Upper lobe of left lung (tissue), 6 donors: ENCODE measurements at regions not wholly inside any gene's neighbourhood (a gene's known extent, or its start where the extent isn't known, plus 50 kb on each side); places are given as distances from the start of the nearest gene placed in this dataset.
"Not testable (repeated sequence)": the region's sequence is repeated elsewhere in the genome, so short reads cannot be mapped to it uniquely, and the experiment has no call there.

Source experiments
- ATAC-seq, 2 donors: fragments of 200-7000 bp; cut with Tn5 transposase; one replicate each; pipeline ENCODE4 v1.9.1; 2022; ENCODE audit warnings: mild to moderate bottlenecking in 2 of 2, moderate library complexity in 2 of 2; ENCODE audit not compliant: low FRiP score in 2 of 2
- DNase-seq, 2 donors: peaks; one replicate each; pipeline ENCODE4 v3.0.0-alpha.2; 2019 to 2020
- H3K27ac ChIP-seq, 4 donors: fragments of 200-600 bp; sonication (generic); one replicate each; pipeline ENCODE4 v1.5.1; 2016 to 2019
- H3K27me3 ChIP-seq, 4 donors: fragments of 200-600 bp; sonication (generic); one replicate each; pipeline ENCODE4 v1.5.1; 2017 to 2019
- H3K36me3 ChIP-seq, 4 donors: fragments of 200-600 bp; sonication (generic); one replicate each; pipeline ENCODE4 v1.5.1; 2016 to 2019
- H3K4me1 ChIP-seq, 4 donors: fragments of 200-600 bp; sonication (generic); one replicate each; pipeline ENCODE4 v1.5.1; 2018 to 2019
- H3K4me3 ChIP-seq, 4 donors: fragments of 200-600 bp; sonication (generic); one replicate each; pipeline ENCODE4 v1.5.1; 2017 to 2019; ENCODE audit warnings: mild to moderate bottlenecking in 2 of 4, moderate library complexity in 1 of 4
- H3K9me3 ChIP-seq, 4 donors: fragments of 200-600 bp; sonication (generic); one replicate each; pipeline ENCODE4 v1.5.1; 2018 to 2019
- EP300 ChIP-seq, 4 donors: sonication (generic); formaldehyde crosslinking; IDR thresholded peaks; one replicate each; pipeline ENCODE4 v1.5.1; 2017; ENCODE audit warnings: antibody characterized with exemption in 4 of 4, control low read depth in 2 of 4
- POLR2A ChIP-seq, 4 donors: fragments of 450-650 bp; IDR thresholded peaks; one replicate each; pipeline ENCODE4 v1.5.1; 2016 to 2017; ENCODE audit warnings: antibody characterized with exemption in 4 of 4, mild to moderate bottlenecking in 2 of 4
- POLR2AphosphoS5 ChIP-seq, 2 donors: sonication (generic); formaldehyde crosslinking; IDR thresholded peaks; one replicate each; pipeline ENCODE4 v1.5.1; 2017; ENCODE audit warnings: antibody characterized with exemption in 2 of 2
- WGBS, 2 donors: methylation state at CpG; one replicate each; pipeline ENCODE4 v1.1.5; 2017 to 2018; 5-methylcytosine and 5-hydroxymethylcytosine counted together
- TF ChIP-seq, protein P1 (sequence below), 6 experiments: fragments of 450-650 bp in 4 of 6; fragments of 200-600 bp in 2 of 6; sonication (generic) in 2 of 6; IDR thresholded peaks; one replicate each; pipeline ENCODE4 v1.5.1; 2016 to 2019; ENCODE audit warnings: antibody characterized with exemption in 6 of 6
- donor health status: DM: no; HTN: no; CAD: no; lungs with moderate emphysema.
- donor health status: DM: no; HTN: yes; CAD: no; lungs with severe emphysema.

- DNase-seq (no peak), ATAC-seq (no peak)
- WGBS, 2 donors: 77 to 88% methylated on average over 4 of the region's 4 CpGs
- Histone ChIP-seq H3K27me3 (no peaks in the 10 kb centered on the region), H3K27ac (no peak overlapping the region), H3K36me3 (no peaks in the 10 kb centered on the region), H3K9me3 (no peaks in the 10 kb centered on the region), H3K4me3 (no peak overlapping the region), H3K4me1 (no peaks in the 10 kb centered on the region)
- TF ChIP-seq, protein P1, sequence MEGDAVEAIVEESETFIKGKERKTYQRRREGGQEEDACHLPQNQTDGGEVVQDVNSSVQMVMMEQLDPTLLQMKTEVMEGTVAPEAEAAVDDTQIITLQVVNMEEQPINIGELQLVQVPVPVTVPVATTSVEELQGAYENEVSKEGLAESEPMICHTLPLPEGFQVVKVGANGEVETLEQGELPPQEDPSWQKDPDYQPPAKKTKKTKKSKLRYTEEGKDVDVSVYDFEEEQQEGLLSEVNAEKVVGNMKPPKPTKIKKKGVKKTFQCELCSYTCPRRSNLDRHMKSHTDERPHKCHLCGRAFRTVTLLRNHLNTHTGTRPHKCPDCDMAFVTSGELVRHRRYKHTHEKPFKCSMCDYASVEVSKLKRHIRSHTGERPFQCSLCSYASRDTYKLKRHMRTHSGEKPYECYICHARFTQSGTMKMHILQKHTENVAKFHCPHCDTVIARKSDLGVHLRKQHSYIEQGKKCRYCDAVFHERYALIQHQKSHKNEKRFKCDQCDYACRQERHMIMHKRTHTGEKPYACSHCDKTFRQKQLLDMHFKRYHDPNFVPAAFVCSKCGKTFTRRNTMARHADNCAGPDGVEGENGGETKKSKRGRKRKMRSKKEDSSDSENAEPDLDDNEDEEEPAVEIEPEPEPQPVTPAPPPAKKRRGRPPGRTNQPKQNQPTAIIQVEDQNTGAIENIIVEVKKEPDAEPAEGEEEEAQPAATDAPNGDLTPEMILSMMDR (IDR thresholded peaks at IDR 0.05): no peak
- no peak for TF ChIP-seq POLR2AphosphoS5 (IDR thresholded peaks at IDR 0.05)
- TF ChIP-seq EP300 (IDR thresholded peaks at IDR 0.05): no peak
- no peak for TF ChIP-seq POLR2A (IDR thresholded peaks at IDR 0.05)
These were observed 68.6 kb upstream of the MCHR2 start for GRCh38 chr6:100062621-100063020.

- H3K36me3 ChIP-seq: no peaks in the 10 kb centered on the region
- DNase-seq (no peak), ATAC-seq (no peak)
- H3K9me3 ChIP-seq: no peaks in the 10 kb centered on the region
- H3K27me3 ChIP-seq: no peaks in the 10 kb centered on the region
- H3K27ac ChIP-seq: no peak overlapping the region
- TF ChIP-seq, protein P1 (IDR thresholded peaks at IDR 0.05): no peak
- TF ChIP-seq EP300 (IDR thresholded peaks at IDR 0.05) (no peak), POLR2A (IDR thresholded peaks at IDR 0.05) (no peak), POLR2AphosphoS5 (IDR thresholded peaks at IDR 0.05) (no peak)
- no peaks in the 10 kb centered on the region for H3K4me1 ChIP-seq
- no peak overlapping the region for H3K4me3 ChIP-seq
- 75 to 83% methylated on average over 2 of the region's 2 CpGs for WGBS, 2 donors
These were observed 63.9 kb upstream of the MCHR2 start for GRCh38 chr6:100057941-100058340.

- Histone ChIP-seq H3K4me3 (no peak overlapping the region), H3K4me1 (no peaks in the 10 kb centered on the region), H3K27me3 (no peaks in the 10 kb centered on the region), H3K36me3 (no peaks in the 10 kb centered on the region), H3K9me3 (no peaks in the 10 kb centered on the region), H3K27ac (no peak overlapping the region)
- TF ChIP-seq POLR2A (IDR thresholded peaks at IDR 0.05) (no peak), POLR2AphosphoS5 (IDR thresholded peaks at IDR 0.05) (no peak), EP300 (IDR thresholded peaks at IDR 0.05) (no peak)
- TF ChIP-seq, protein P1 (IDR thresholded peaks at IDR 0.05): no peak
- ATAC-seq (no peak), DNase-seq (no peak)
- 79 to 98% methylated on average over 2 of the region's 2 CpGs for WGBS, 2 donors
These were observed 56.5 kb upstream of the MCHR2 start for GRCh38 chr6:100050550-100050949.

- H3K27me3 ChIP-seq, ATAC-seq, DNase-seq, H3K4me3 ChIP-seq, H3K36me3 ChIP-seq, H3K9me3 ChIP-seq, H3K4me1 ChIP-seq, H3K27ac ChIP-seq: not testable (repeated sequence)
These were observed 49.9 kb upstream of the MCHR2 start for GRCh38 chr6:100043961-100044360.
